ENCODE measurements at regions not wholly inside any gene's neighbourhood (a gene's known extent, or its start where the extent isn't known, plus 50 kb on each side); places are given as distances from the start of the nearest gene placed in this dataset.

DNA sequence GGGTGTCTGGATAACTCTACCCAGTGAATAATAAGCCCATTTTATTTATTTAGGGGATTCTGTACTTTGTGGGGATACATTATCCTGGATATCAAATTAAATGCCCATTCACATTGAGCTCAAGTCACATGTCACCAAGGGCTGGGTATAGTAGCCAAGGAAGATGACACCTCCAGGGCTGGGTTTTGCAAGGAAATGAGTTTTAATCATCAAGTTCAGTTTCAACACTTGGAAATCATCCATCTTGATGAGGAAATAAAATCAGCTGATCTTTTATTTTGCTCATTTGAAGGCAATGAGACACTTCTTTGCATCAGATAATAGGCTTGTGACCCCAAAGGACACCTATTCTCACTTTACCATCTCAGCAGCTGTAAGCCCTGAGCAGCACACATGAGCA is 80.0 kb upstream of the TNR start:
- DNase-seq: no peak

DNA sequence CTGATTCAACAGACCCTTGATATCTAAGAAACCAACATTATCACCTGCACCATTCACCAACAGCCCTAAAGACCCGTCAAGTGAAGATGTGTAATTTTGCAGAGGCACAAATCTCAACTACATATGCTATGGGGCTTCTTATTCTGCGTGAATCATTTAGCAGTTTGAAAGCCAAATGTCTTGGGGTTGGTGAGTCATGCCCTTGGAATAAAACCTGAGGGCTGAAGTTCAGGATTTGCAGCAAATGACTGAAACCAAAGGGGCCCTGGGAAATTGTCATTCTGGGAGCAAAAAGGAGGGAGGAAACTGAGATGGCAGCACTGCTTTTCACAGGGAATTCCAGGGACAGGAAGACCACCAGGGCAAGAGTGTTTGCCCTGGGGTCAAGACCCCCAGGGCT is 79.2 kb upstream of the TNR start:
- DNase-seq: no peak

DNA sequence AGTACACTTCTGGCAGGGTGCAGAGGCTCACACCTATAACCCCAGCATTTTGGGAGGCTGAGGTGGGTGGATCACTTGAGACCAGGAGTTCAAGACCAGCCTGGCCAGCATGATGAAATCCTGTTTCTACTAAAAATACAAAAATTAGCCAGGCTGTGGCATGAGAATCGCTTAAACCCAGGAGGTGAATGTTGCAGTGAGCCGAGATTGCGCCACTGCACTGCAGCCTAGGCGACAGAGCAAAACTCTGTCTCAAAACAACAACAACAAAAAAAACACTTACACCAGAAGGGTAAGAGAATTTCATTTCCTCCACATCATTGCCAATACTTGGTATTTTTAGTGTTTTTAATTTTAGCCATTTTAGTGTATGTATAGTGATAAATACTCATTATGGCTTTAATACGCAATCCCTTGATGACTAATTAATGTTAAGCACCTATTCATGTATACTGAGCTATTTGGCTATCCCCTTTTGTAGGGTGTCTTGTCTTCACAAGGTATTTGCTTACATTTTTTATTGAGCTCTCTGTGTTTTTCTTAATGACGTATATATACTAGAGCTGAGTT is 77.1 kb upstream of the TNR start:
- no peak for DNase-seq

GRCh38 chr1:175818929-175819328 is 75.5 kb upstream of the TNR start:
- no peak for DNase-seq

DNA sequence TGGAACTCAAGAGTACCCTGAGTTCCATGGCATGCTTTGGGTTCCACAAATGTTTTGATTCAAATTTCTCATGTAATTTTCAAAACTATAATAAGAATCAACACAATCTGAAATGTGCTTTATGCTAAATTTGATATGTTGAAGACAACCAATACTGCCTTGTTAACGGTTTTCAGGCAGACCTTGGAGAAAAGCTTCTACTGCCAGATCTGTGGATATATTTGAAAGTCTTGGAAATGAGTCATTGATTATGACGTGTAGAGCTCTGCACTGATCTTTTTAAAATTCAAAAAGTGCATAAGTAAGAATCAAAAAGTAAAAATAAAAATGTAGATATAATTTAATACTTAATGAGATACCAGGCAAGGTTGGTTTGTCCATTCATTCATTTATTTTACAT is 74.0 kb upstream of the TNR start:
- DNase-seq: no peak

DNA sequence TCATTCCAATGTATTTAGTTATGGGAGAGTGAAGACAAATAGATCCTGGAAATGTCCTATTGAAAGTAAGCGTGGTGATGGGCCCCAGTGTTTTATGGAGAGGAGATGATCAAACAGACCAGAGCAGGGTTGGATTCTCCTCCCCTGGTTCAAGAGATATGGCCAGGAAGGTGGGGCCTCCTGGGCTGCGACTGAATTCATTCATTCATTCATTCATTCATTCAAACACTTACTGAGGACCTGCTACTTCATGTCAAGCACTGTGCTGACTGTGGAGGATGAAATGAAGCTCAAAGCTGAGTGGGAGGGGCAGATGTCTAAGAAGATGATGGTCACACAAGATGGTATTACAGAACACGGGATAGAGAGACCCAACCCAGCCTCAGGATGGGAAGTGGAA is 71.5 kb upstream of the TNR start:
- no peak for DNase-seq

GRCh38 chr1:175812936-175813335 is 69.5 kb upstream of the TNR start:
- no peak for DNase-seq

- DNase-seq: no peak
These were observed 66.9 kb upstream of the TNR start for GRCh38 chr1:175810305-175810704.

GRCh38 chr1:175808999-175809398 is 65.6 kb upstream of the TNR start:
- no peak for DNase-seq

GRCh38 chr1:175808573-175808972 is 65.2 kb upstream of the TNR start:
- no peak for DNase-seq

DNA sequence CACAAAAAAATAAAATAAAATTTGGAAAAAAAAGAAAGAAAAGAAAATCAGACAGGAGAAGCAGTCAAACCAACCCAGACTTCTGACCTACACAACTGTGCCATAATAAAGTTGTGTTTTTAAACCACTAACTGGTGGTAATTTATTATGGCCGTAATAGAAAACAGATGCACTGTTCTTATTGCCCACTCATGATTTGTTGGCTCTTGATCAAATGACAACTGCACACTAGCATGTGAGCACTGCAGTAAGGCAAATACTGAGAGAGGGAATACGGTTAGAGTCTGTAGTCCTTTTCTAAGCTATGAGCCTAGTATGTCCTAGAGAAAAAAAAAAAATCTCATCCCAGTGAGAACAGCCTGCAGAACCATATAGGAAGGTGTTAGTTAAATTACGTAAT is 61.2 kb upstream of the TNR start:
- no peak for DNase-seq

GRCh38 chr1:175803413-175803812 is 60.0 kb upstream of the TNR start:
- no peak for DNase-seq

DNA sequence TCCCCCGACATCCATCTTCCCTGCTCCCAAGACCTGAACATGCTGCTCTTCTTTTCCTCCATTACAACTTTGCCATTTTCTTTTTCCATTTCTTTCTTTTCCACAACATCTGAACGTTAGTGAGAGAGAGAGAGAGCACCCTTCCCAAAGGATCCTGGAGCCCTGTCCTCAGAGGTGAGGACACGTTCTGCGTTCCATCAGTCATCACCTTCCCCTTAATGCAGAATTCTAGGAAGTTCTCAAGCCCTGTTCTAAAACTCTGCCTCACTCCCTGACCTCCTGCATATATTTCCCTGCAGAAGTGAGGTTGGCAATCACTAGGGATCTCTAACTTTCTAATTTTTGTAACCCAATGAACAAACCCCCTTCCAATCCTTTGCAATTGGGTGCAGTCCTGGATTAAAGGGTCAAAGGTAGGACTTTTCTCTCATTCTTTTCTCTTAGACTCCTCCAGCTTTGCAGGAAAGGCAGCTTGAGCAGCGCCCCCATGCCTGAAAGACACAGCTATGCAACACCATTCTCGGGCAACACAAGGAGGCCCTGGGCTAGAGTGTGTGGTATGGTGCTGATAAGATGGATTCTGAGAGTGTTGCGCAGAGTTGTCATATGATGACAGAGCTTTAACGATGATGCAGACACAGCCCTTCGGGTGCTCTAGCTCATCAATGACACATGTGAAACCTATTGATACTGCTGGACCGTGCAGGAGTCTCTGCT is 59.2 kb upstream of the TNR start:
- no peak for DNase-seq

DNA sequence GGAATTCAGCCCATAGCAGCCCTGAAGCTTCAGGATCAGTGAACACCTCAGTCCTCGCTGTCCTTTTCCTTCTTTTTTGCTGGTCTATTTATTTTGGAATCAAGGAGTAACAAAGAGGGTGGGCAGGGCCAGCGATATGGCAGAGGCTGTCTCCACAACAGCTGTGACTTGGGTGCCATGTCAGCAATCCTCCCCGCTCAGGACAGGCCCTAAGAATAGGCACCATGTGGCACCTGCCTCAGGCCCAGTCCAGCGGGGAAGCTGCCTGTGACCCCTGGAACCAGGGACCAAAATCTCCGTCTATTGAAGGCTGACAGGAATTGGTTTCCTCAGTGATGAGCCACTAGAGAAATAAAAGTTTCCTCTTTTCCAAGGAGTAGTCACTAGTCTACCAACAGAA is 58.6 kb upstream of the TNR start:
- no peak for DNase-seq

- no peak for DNase-seq
These were observed 54.2 kb upstream of the TNR start for GRCh38 chr1:175797576-175797975.

GRCh38 chr1:175794586-175794985 is 51.2 kb upstream of the TNR start:
- DNase-seq: no peak

DNA sequence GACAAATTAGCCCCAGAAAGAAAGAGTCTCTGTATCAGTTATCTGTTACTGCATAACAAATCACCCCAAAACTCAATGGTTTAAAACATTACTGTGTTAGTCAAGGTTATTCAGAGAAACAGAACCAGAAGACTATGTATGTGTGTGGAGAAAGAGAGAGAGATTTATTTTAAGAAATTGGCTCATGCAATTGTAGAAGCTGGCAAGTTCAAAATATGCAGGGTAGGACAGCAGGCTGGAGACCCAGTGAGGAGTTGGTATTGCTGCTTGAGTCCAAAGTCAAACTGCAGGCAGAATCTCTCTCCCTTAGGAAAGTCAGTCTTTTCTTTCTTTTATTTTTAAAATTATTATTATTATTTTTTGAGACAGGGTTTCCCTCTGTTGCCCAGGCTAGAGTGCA is 50.2 kb upstream of the TNR start:
- DNase-seq: no peak

All from right kidney (tissue), 1 donor.